Sigmoid colon (tissue), 6 donors: ENCODE measurements at regions not wholly inside any gene's neighbourhood (a gene's known extent, or its start where the extent isn't known, plus 50 kb on each side); places are given as distances from the start of the nearest gene placed in this dataset.

ENCODE experiments used
- DNase-seq: peaks from one replicate; pipeline ENCODE4 v3.0.0-alpha.2; 2019
- H3K27ac ChIP-seq, 4 donors: fragments of 200-600 bp; sonication (generic); one replicate each; pipeline ENCODE4 v1.5.1; 2016 to 2019; ENCODE audit warnings: mild to moderate bottlenecking in 1 of 4
- H3K27me3 ChIP-seq, 3 donors: fragments of 200-600 bp; sonication (generic); one replicate each; pipeline ENCODE4 v1.5.1; 2019; ENCODE audit warnings: mild to moderate bottlenecking in 1 of 3
- H3K36me3 ChIP-seq, 4 donors: fragments of 200-600 bp; sonication (generic); one replicate each; pipeline ENCODE4 v1.5.1; 2016 to 2019
- H3K4me1 ChIP-seq, 4 donors: fragments of 200-600 bp; sonication (generic); one replicate each; pipeline ENCODE4 v1.5.1; 2017 to 2019
- H3K4me3 ChIP-seq, 4 donors: fragments of 200-600 bp; sonication (generic); one replicate each; pipeline ENCODE4 v1.5.1; 2017 to 2019; ENCODE audit warnings: mild to moderate bottlenecking in 2 of 4, moderate library complexity in 1 of 4
- H3K9me3 ChIP-seq, 4 donors: fragments of 200-600 bp in 3 of 4; sonication (generic) in 3 of 4; one replicate each; pipeline versions ENCODE4 v1.5.1 to v1.6.1; 2013 to 2019
- EP300 ChIP-seq, 4 donors: sonication (generic); formaldehyde crosslinking; IDR thresholded peaks; one replicate each; pipeline ENCODE4 v1.6.1; 2017; ENCODE audit warnings: antibody characterized with exemption in 4 of 4
- POLR2A ChIP-seq, 2 donors: fragments of 450-650 bp; IDR thresholded peaks; one replicate each; pipeline ENCODE4 v1.6.1; 2016; ENCODE audit warnings: antibody characterized with exemption in 2 of 2, mild to moderate bottlenecking in 2 of 2, moderate library complexity in 2 of 2
- POLR2AphosphoS5 ChIP-seq, 4 donors: sonication (generic); formaldehyde crosslinking; IDR thresholded peaks; one replicate each; pipeline ENCODE4 v1.6.1; 2017; ENCODE audit warnings: antibody characterized with exemption in 4 of 4
- WGBS, 2 donors: extraction: QIAGEN DNeasy Blood & Tissue Kit; methylation state at CpG; one replicate each; pipeline ENCODE4 v1.1.7; 2013; 5-methylcytosine and 5-hydroxymethylcytosine counted together
- intact Hi-C: fragments of 100-400 bp; cut with DNase I; formaldehyde crosslinking; loops from one replicate; pipeline ENCODE4 v1.15.1; 2023
- TF ChIP-seq, protein P1 (sequence below), 4 experiments: fragments of 450-650 bp in 3 of 4; fragments of 200-600 bp in 1 of 4; IDR thresholded peaks; one replicate each; pipeline ENCODE4 v1.5.1; 2016 to 2019; ENCODE audit warnings: antibody characterized with exemption in 4 of 4, mild to moderate bottlenecking in 3 of 4, moderate library complexity in 2 of 4
- donor health status: healthy with polysubstance abuse.
- donor health status: healthy.

DNA sequence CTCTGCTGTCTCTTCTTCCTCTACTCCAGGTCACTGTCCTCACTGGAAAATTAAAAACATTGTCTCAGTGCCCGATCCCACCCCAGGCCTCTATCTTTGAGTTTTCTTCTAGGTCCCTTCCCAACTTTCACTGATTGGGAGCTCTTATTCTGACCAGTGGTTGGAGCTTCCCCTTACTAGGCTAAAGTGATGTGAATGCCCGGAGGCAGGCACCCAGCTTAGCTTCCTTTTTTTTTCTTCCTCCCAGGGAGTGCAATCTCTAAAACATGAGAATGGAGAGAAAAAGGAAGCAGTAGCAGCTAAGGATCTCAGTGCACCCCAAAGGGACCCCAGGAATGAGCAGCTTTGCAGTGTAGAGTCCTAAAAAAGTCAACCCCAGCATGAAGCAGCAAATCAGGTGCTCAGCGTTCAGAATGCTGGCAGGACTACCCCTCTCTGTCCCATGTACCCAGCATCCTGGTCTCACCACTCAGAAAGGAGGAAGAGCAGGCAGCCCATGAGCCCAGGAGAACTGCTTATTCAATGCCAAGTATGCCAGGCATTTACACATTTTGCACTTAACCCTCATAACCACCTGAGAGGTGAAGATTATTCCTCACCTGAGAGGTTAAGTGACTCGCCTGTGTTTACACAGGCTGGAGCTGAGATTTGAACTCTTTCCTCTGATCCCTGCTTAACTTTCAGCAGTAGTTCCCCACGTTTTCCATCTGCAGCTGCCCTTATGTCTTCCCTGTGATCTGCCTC lies 146.2 kb upstream of the PWP1 start:
- intact Hi-C loops = no loop called here
- DNase-seq = no peak
- no peak for TF ChIP-seq POLR2A (IDR thresholded peaks at IDR 0.05)
- TF ChIP-seq EP300 (IDR thresholded peaks at IDR 0.05) = no peak
- TF ChIP-seq, protein P1, sequence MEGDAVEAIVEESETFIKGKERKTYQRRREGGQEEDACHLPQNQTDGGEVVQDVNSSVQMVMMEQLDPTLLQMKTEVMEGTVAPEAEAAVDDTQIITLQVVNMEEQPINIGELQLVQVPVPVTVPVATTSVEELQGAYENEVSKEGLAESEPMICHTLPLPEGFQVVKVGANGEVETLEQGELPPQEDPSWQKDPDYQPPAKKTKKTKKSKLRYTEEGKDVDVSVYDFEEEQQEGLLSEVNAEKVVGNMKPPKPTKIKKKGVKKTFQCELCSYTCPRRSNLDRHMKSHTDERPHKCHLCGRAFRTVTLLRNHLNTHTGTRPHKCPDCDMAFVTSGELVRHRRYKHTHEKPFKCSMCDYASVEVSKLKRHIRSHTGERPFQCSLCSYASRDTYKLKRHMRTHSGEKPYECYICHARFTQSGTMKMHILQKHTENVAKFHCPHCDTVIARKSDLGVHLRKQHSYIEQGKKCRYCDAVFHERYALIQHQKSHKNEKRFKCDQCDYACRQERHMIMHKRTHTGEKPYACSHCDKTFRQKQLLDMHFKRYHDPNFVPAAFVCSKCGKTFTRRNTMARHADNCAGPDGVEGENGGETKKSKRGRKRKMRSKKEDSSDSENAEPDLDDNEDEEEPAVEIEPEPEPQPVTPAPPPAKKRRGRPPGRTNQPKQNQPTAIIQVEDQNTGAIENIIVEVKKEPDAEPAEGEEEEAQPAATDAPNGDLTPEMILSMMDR (IDR thresholded peaks at IDR 0.05) = no peak
- no peak for TF ChIP-seq POLR2AphosphoS5 (IDR thresholded peaks at IDR 0.05)

DNA sequence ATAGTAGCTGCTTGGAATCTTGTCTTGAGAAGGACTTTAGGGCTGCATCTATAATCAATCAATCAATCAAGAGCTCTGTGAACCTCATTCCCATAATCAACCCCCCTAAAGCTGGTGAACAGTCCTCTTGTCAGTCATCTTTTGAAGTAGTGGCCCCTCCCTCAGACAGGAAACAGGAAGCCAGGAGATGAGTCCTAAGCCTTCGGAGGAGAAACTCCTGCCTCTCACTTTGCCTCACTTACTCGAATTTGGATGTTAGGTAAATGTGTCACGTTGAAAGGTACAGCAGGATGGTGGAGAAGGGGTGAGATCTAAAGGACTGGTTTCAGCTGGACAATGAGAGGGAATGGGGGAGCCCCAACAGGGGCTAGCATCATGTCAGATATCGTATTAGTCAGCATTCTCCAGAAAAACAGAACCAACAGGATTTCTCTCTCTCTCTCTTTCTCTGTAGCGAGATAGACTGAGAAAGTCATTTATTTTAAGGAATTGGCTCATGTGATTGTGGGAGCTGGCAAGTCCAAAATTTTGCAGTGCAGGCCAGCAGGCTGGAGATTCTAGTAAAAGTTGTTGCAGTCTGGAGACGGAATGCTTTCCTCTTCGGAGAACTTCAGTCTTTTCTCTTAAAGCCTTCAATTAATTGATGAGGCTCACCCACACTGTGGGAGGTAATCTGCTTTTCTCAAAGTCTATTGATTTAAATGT lies 144.4 kb upstream of the PWP1 start:
- intact Hi-C loops = no loop called here
- H3K4me3 ChIP-seq = no peak overlapping the region
- WGBS, 2 donors = 85 to 92% methylated on average over 7 of the region's 7 CpGs
- H3K36me3 ChIP-seq = no peaks in the 10 kb centered on the region
- H3K27me3 ChIP-seq = no peaks in the 10 kb centered on the region
- TF ChIP-seq, protein P1 (IDR thresholded peaks at IDR 0.05) = no peak
- no peak for TF ChIP-seq POLR2A (IDR thresholded peaks at IDR 0.05)
- no peak for TF ChIP-seq POLR2AphosphoS5 (IDR thresholded peaks at IDR 0.05)
- TF ChIP-seq EP300 (IDR thresholded peaks at IDR 0.05) = no peak
- H3K4me1 ChIP-seq = no peaks in the 10 kb centered on the region
- no peak for DNase-seq
- no peaks in the 10 kb centered on the region for H3K9me3 ChIP-seq
- H3K27ac ChIP-seq = no peak overlapping the region

More for the DNA sequence above, 146.2 kb upstream of the PWP1 start:
- H3K27me3 ChIP-seq = no peaks in the 10 kb centered on the region
- H3K9me3 ChIP-seq = no peaks in the 10 kb centered on the region
- no peaks in the 10 kb centered on the region for H3K4me1 ChIP-seq
- H3K4me3 ChIP-seq = no peak overlapping the region
- 63 to 83% methylated on average over 5 of the region's 5 CpGs for WGBS, 2 donors
- H3K36me3 ChIP-seq = no peaks in the 10 kb centered on the region
- H3K27ac ChIP-seq = no peak overlapping the region

DNA sequence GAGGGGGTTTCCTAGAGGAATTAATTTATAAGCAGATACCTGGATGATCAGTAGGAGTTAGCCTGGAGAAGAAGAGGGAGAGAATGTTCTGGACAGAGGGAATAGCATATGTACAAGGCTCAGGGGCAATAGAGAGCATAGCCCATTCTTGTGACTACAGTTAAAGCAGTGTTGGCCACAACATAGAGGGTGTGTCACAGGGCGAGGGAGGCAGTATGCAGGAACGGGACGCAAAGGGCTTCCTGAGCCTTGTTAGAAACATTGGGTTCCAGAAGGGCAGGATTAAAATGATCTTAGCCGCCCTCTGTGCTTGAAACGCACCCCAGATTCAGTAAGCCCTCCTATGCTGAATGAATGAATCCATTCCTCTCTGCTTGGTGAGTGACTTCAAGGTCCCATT lies 142.2 kb upstream of the PWP1 start:
- no peak overlapping the region for H3K4me3 ChIP-seq
- no peak for DNase-seq
- H3K27ac ChIP-seq = no peak overlapping the region
- H3K36me3 ChIP-seq = no peaks in the 10 kb centered on the region
- intact Hi-C loops = no loop called here
- H3K27me3 ChIP-seq = no peaks in the 10 kb centered on the region
- WGBS, 2 donors = 45 to 83% methylated on average over 5 of the region's 5 CpGs
- TF ChIP-seq POLR2AphosphoS5 (IDR thresholded peaks at IDR 0.05) (no peak), EP300 (IDR thresholded peaks at IDR 0.05) (no peak), POLR2A (IDR thresholded peaks at IDR 0.05) (no peak)
- TF ChIP-seq, protein P1 (IDR thresholded peaks at IDR 0.05) = no peak
- no peaks in the 10 kb centered on the region for H3K4me1 ChIP-seq
- no peaks in the 10 kb centered on the region for H3K9me3 ChIP-seq

DNA sequence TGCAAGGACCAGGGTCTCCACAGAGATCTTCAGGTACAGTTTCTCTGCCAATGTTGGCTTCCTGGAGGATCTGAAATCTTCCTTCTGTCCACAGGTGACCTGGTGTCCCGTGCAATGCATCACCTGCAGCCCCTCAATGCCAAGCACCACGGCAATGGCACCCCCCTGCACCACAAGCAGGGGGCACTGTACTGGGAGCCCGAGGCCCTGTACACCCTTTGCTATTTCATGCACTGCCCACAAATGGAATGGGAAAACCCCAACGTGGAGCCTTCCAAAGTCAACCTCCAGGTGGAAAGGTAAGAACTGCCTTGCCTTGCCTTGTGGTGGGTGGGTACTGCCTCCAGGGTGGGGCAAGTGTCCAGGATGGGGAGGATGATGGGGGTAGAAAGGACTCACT lies 141.8 kb upstream of the PWP1 start:
- Histone ChIP-seq H3K36me3 (no peaks in the 10 kb centered on the region), H3K27me3 (no peaks in the 10 kb centered on the region), H3K9me3 (no peaks in the 10 kb centered on the region), H3K27ac (no peak overlapping the region), H3K4me3 (no peak overlapping the region), H3K4me1 (no peaks in the 10 kb centered on the region)
- intact Hi-C loops = no loop called here
- 75 to 92% methylated on average over 4 of the region's 4 CpGs for WGBS, 2 donors
- DNase-seq = no peak
- TF ChIP-seq POLR2AphosphoS5 (IDR thresholded peaks at IDR 0.05) (no peak), EP300 (IDR thresholded peaks at IDR 0.05) (no peak), POLR2A (IDR thresholded peaks at IDR 0.05) (no peak)
- TF ChIP-seq, protein P1 (IDR thresholded peaks at IDR 0.05) = no peak
